ENCODE measurements at regions not wholly inside any gene's neighbourhood (a gene's known extent, or its start where the extent isn't known, plus 50 kb on each side); places are given as distances from the start of the nearest gene placed in this dataset.

GRCh38 chr10:21299330-21299729 lies 226.2 kb downstream of the SKIDA1 start:
- peak overlapping the region; percentile 74; the same call in 1 of the 2 replicates for H2BK5ac ChIP-seq (ENCODE audit: low read depth, low read length)
- peak overlapping the region; percentile 86; the same call in 1 of the 2 replicates for H3K18ac ChIP-seq (ENCODE audit: extremely low read depth, low read length)
- no peak overlapping the region for H3K14ac ChIP-seq (ENCODE audit: insufficient read length)
- no peak overlapping the region for H3K9ac ChIP-seq (replicated peaks in 1 of 4; ENCODE audit: extremely low read depth in 1 of 4, low read depth in 3 of 4, low read length in 3 of 4)
- no peak for FAIRE-seq
- H4K91ac ChIP-seq (replicated peaks; ENCODE audit: insufficient read length, low read length): peak overlapping the region; percentile 8
- TF ChIP-seq CBX5 (IDR thresholded peaks at IDR 0.05; ENCODE audit: low read depth, low read length) (no peak), BACH1 (IDR thresholded peaks at IDR 0.05; ENCODE audit: low read length) (no peak), SRF (IDR thresholded peaks at IDR 0.05; ENCODE audit: low read depth, low read length) (no peak), KDM1A (IDR thresholded peaks at IDR 0.05; ENCODE audit: borderline replicate concordance, low read length) (no peak), CHD1 (IDR thresholded peaks at IDR 0.05; ENCODE audit: low read depth, low read length) (no peak), RFX5 (IDR thresholded peaks at IDR 0.05; ENCODE audit: borderline replicate concordance, low read depth, low read length) (no peak), SAP30 (IDR thresholded peaks at IDR 0.05; ENCODE audit: insufficient read depth, insufficient replicate concordance, low read length) (no peak), GTF2F1 (IDR thresholded peaks at IDR 0.05; ENCODE audit: borderline replicate concordance, low read depth, low read length) (no peak), NANOG (IDR thresholded peaks at IDR 0.05; ENCODE audit: insufficient read depth, low read depth, low read length, poor library complexity, severe bottlenecking) (no peak), KDM4A (IDR thresholded peaks at IDR 0.05; ENCODE audit: low read depth, low read length, severe bottlenecking) (no peak), EGR1 (IDR thresholded peaks at IDR 0.05; ENCODE audit: borderline replicate concordance, low read depth, low read length) (no peak), JUND (IDR thresholded peaks at IDR 0.05; ENCODE audit: low read length) (no peak), GABPA (IDR thresholded peaks at IDR 0.05; ENCODE audit: borderline replicate concordance, insufficient read depth, low read length) (no peak)
- no peak overlapping the region for H3K23ac ChIP-seq (ENCODE audit: insufficient read length)
- H3K27ac ChIP-seq (ENCODE audit: low read depth, low read length): no peak overlapping the region
- no peaks in the 10 kb centered on the region for H3K79me2 ChIP-seq (ENCODE audit: control insufficient read depth in 1 of 2, insufficient read depth in 2 of 2, low read length in 2 of 2)
- no peaks in the 10 kb centered on the region for H4K20me1 ChIP-seq (replicated peaks in 1 of 2; ENCODE audit: control insufficient read depth in 1 of 2, insufficient read depth in 2 of 2, low read length in 2 of 2)
- peak overlapping the region; percentile 98 for H2BK20ac ChIP-seq (ENCODE audit: low read length)
- 87% methylated on average over 7 of the region's 7 CpGs; no CpG with 5 or more reads in 1 of the 2 experiments for WGBS, 2 experiments (ENCODE audit: extremely low coverage in 1 of 2, insufficient coverage in 1 of 2, insufficient read length in 1 of 2, insufficient replicate concordance in 2 of 2, low coverage in 1 of 2, low lambda C conversion rate in 2 of 2, missing lambda C conversion rate in 1 of 2)
- DNase-seq (ENCODE audit: low read depth in 1 of 2, low spot score in 2 of 2): no peak
- H3K23me2 ChIP-seq (ENCODE audit: low read depth, low read length): no peaks in the 10 kb centered on the region
- no peaks in the 10 kb centered on the region for H3K9me3 ChIP-seq (ENCODE audit: insufficient read depth in 2 of 2, low read depth in 1 of 2, low read length in 1 of 2)
- no peak overlapping the region for H4K8ac ChIP-seq (ENCODE audit: extremely low read depth, insufficient read depth, low read length)
- H2BK120ac ChIP-seq (replicated peaks; ENCODE audit: low read depth, low read length): no peak overlapping the region
- H2BK12ac ChIP-seq (ENCODE audit: low read depth, low read length): peak overlapping the region; percentile 82
- H3K4me2 ChIP-seq (ENCODE audit: insufficient read depth in 1 of 2, low read depth in 2 of 2, low read length in 2 of 2): no peak overlapping the region
- no peak overlapping the region for H3K4ac ChIP-seq (replicated peaks; ENCODE audit: insufficient read length, low read depth, low read length)
- no peaks in the 10 kb centered on the region for H3K27me3 ChIP-seq (replicated peaks in 1 of 4; ENCODE audit: control insufficient read depth in 3 of 4, extremely low read depth in 1 of 4, insufficient read depth in 3 of 4, low read length in 3 of 4)
- H2BK15ac ChIP-seq (ENCODE audit: low read length): peak overlapping the region; percentile 31; the same call in 1 of the 2 replicates
- peaks cover under 1 to 24% (median 16%) of the 10 kb centered on the region in 4 experiments for H3K4me1 ChIP-seq (replicated peaks in 1 of 4; ENCODE audit: control insufficient read depth in 3 of 4, insufficient read depth in 4 of 4, low read length in 3 of 4)
- no peak overlapping the region for H2AFZ ChIP-seq (ENCODE audit: low read length)
- no peak overlapping the region for H3K4me3 ChIP-seq (ENCODE audit: extremely low read depth in 1 of 4, insufficient read depth in 2 of 4, low read depth in 3 of 4, low read length in 4 of 4)
- no peak overlapping the region for H3K56ac ChIP-seq (replicated peaks; ENCODE audit: insufficient read length, low read depth, low read length)
- ChIA-PET CTCF (ENCODE audit: partially characterized antibody) (no interaction called here), POLR2A (ENCODE audit: partially characterized antibody) (no interaction called here)
- H3K36me3 ChIP-seq (ENCODE audit: control insufficient read depth in 2 of 4, insufficient read depth in 4 of 4, low read length in 3 of 4): no peaks in the 10 kb centered on the region
- no peaks in the 10 kb centered on the region for H3K79me1 ChIP-seq (ENCODE audit: low read depth, low read length)
- H4K5ac ChIP-seq (ENCODE audit: insufficient read length, low read depth, low read length): no peak overlapping the region
- H2AK5ac ChIP-seq (ENCODE audit: low read depth, low read length): peak overlapping the region; percentile 68; the same call in 1 of the 2 replicates
